ENCODE measurements at regions not wholly inside any gene's neighbourhood (a gene's known extent, or its start where the extent isn't known, plus 50 kb on each side); places are given as distances from the start of the nearest gene placed in this dataset.

DNA sequence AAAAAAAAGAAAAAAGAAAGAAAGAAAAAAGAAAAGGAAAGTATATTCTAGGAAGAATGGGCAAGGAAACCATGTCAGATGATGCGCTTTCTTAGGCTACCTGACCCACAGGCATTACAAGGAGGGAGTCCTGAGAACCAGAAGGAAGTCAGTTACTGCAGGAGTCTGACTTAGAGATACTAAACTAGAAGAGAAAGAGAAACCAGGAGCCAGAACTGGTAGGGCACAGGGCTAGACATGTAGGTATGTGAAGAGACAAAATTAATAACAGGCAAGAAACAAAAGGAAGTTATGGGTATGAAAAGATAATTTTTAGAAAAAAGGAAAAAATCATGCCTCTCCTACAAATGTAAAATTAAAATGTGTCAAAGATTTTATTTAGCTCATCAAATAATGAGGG lies 63.3 kb upstream of the LRRN1 start:
- in situ Hi-C loops (cut with MboI; ENCODE audit: low pct_unique_long_range_greater_than_20kb, low sequenced_read_pairs, unreplicated experiment), result no loop called here
- TF ChIP-seq, protein P1, sequence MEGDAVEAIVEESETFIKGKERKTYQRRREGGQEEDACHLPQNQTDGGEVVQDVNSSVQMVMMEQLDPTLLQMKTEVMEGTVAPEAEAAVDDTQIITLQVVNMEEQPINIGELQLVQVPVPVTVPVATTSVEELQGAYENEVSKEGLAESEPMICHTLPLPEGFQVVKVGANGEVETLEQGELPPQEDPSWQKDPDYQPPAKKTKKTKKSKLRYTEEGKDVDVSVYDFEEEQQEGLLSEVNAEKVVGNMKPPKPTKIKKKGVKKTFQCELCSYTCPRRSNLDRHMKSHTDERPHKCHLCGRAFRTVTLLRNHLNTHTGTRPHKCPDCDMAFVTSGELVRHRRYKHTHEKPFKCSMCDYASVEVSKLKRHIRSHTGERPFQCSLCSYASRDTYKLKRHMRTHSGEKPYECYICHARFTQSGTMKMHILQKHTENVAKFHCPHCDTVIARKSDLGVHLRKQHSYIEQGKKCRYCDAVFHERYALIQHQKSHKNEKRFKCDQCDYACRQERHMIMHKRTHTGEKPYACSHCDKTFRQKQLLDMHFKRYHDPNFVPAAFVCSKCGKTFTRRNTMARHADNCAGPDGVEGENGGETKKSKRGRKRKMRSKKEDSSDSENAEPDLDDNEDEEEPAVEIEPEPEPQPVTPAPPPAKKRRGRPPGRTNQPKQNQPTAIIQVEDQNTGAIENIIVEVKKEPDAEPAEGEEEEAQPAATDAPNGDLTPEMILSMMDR (IDR thresholded peaks at IDR 0.05; ENCODE audit: extremely low read depth, insufficient read depth, missing control alignments), result no peak
- DNase-seq (ENCODE audit: low spot score), result no peak

DNA sequence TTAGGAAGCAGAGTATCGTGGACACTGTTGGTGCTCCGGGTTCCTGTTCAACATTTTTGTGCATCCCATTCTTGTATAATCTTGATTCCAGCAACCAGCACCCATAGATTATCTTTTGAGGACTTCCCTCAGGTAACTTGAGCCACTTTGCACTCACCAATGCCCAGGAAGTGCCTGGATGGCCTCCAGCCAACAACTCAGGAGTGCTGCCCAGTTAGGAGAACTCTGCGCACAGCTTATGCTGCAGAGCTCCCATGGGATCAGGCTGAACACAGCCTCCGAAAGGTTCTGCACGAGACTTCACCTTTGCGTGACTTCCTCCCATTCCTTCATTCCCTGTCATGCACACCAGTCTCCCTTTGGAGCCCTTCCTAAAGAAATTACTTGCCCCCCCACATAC lies 64.3 kb upstream of the LRRN1 start:
- DNase-seq (ENCODE audit: low spot score), result no peak
- in situ Hi-C loops (cut with MboI; ENCODE audit: low pct_unique_long_range_greater_than_20kb, low sequenced_read_pairs, unreplicated experiment), result no loop called here

DNA sequence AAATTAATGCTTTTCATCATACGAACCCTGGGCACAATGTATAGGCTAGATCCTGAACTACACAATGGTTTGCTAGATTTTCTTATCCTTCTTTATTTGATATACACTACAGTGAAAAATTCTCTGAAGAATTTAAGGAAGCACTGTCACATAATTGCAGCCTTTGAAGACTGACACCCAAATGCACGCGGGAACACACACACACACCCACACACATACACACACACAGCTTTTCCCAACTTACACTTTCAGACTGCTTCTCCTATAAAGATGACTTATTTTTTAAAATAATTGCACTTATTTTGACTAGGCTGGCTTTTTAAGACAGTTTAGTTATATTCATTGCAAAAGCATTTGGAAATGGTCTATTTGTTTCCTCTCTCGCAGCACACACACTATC lies 70.0 kb upstream of the LRRN1 start:
- TF ChIP-seq, protein P1 (IDR thresholded peaks at IDR 0.05; ENCODE audit: extremely low read depth, insufficient read depth, missing control alignments), result no peak
- in situ Hi-C loops (cut with MboI; ENCODE audit: low pct_unique_long_range_greater_than_20kb, low sequenced_read_pairs, unreplicated experiment), result no loop called here
- no peak for DNase-seq (ENCODE audit: low spot score)

More for the DNA sequence above, 64.3 kb upstream of the LRRN1 start:
- TF ChIP-seq, protein P1 (IDR thresholded peaks at IDR 0.05; ENCODE audit: extremely low read depth, insufficient read depth, missing control alignments), result no peak

DNA sequence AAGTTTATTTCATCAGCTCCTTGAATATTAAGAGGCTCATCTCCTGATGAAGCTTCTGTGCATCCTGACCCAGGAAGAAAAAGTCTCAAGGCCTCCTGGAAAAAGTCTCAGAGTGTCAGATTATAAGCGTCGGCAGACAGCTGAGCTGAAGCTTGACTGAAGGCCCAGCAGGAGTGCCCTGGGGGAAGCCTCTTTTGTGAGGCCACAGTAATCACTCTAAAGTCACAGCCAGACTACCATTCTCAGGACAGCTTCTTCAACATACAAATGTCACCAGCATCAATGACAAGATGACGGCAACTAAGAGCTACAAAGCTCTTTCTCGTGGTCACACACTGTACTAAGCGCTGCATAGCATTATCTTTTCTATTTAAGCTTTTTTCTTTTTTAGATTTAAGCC lies 72.7 kb upstream of the LRRN1 start:
- no peak for DNase-seq (ENCODE audit: low spot score)
- in situ Hi-C loops (cut with MboI; ENCODE audit: low pct_unique_long_range_greater_than_20kb, low sequenced_read_pairs, unreplicated experiment), result no loop called here
- TF ChIP-seq, protein P1 (IDR thresholded peaks at IDR 0.05; ENCODE audit: extremely low read depth, insufficient read depth, missing control alignments), result no peak

DNA sequence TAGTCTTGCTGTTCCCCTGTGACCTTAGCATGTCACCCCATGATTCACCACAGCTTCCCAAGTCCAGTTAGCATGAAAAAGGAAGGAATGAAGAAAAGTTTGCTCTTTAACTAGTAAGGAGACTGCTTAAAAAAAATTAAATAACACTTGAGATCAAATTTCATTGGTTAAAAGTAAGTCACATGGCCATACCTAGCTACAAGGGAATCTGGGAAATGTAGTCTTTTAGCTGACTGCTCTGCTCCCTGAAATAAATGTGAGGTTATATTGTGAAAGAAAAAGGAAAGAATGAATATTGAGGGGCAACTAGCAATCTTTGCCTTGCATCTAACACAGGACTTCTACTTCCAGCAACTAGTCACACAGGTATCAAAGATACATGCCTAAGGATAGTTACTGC lies 84.7 kb upstream of the LRRN1 start:
- no peak for DNase-seq (ENCODE audit: low spot score)
- in situ Hi-C loops (cut with MboI; ENCODE audit: low pct_unique_long_range_greater_than_20kb, low sequenced_read_pairs, unreplicated experiment), result no loop called here
- TF ChIP-seq, protein P1 (IDR thresholded peaks at IDR 0.05; ENCODE audit: extremely low read depth, insufficient read depth, missing control alignments), result no peak

DNA sequence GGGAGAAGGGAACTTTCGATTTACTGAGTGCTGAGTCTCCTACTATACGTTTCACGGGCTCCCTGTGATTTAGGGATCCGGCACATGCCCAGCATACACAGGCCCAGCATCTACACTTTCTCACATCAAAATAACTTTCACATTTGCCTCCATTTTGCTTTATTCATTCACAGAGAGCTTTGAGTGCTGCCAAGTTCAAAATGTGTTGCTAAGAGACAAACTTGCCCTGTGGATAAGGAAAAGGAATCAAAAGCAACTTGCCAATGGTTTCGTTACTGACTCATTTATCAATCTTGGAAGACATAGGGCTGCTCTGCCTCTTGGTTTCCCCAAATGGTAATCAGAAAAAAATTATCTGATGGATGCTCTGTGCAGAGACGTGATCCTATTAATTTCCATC lies 86.3 kb upstream of the LRRN1 start:
- TF ChIP-seq, protein P1 (IDR thresholded peaks at IDR 0.05; ENCODE audit: extremely low read depth, insufficient read depth, missing control alignments), result no peak
- in situ Hi-C loops (cut with MboI; ENCODE audit: low pct_unique_long_range_greater_than_20kb, low sequenced_read_pairs, unreplicated experiment), result no loop called here
- DNase-seq (ENCODE audit: low spot score), result no peak

DNA sequence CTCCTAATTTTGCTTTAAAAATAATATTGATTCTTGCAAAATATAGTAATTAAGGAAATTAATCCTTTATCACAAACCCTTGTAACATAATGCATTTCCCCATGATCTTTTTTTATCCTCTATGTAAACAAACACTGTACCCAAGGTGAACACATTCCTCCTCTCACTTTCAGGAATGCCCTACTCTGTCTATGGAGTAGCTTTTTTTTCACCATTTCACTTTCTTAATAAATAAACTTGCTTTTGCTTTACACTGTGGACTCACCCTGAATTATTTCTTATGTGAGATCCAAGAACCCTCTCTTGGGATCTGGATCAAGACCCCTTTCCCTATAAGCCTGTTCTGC lies 90.5 kb upstream of the LRRN1 start:
- TF ChIP-seq, protein P1 (IDR thresholded peaks at IDR 0.05; ENCODE audit: extremely low read depth, insufficient read depth, missing control alignments), result no peak
- in situ Hi-C loops (cut with MboI; ENCODE audit: low pct_unique_long_range_greater_than_20kb, low sequenced_read_pairs, unreplicated experiment), result no loop called here
- no peak for DNase-seq (ENCODE audit: low spot score)

All from GM13977 (cell line).